K562 (cell line): ENCODE measurements at regions not wholly inside any gene's neighbourhood (a gene's known extent, or its start where the extent isn't known, plus 50 kb on each side); places are given as distances from the start of the nearest gene placed in this dataset.

Experiments
- ATAC-seq: fragments of 200-7000 bp; cut with Tn5 transposase; 3 replicates; pipeline ENCODE4 v1.9.1; 2020; ENCODE audit warnings: moderate library complexity
- BruUV-seq: library from RNA; stranded (reverse); fragments of 400-500 nt; replicated peaks from 2 replicates; lab custom pipeline; 2021; lab: Mats Ljungman, UMichigan
- CTCF ChIA-PET: fragments of 300-600 bp; formaldehyde crosslinking; extraction: SDS; loops from one replicate; lab custom pipeline; 2021; ENCODE audit warnings: low intra/inter-chr PET ratio; lab: Yijun Ruan, JAX
- POLR2A ChIA-PET: fragments of 300-600, 350-650 bp; sonication (Branson Sonifier 250); formaldehyde crosslinking; extraction: SDS; loops from one replicate; lab custom pipeline; 2021; ENCODE audit warnings: antibody characterized with exemption, inconsistent platforms; lab: Yijun Ruan, JAX
- DNase-seq, 4 experiments: peaks; one replicate each; pipeline versions ENCODE4 v3.0.0 to v3.0.0-alpha.2; 2011 to 2018; ENCODE audit warnings: low spot score in 3 of 4, mixed read lengths in 3 of 4; ENCODE audit errors: extremely low read depth in 1 of 4
- FAIRE-seq: peaks from 2 replicates; lab custom pipeline; 2011; peaks lifted over from hg19 to GRCh38; lab: Jason Lieb, UNC
- H2AFZ ChIP-seq: 2 replicates; pipeline ENCODE4 v1.6.0; 2011; ENCODE audit warnings: low read depth, low read length, control low read depth, inconsistent platforms
- H3K27ac ChIP-seq: fragments of 200-600 bp; 3 replicates; pipeline ENCODE4 v1.8.0; 2011; ENCODE audit warnings: low read depth, mild to moderate bottlenecking, control low read depth, inconsistent platforms, low read length, moderate library complexity, mixed read lengths; ENCODE audit errors: extremely low read depth
- H3K27me3 ChIP-seq, 2 experiments: fragments of 300-600 bp in 1 of 2; 2 replicates in 1 of 2; 3 replicates in 1 of 2; pipeline versions ENCODE4 v1.6.0 to v1.8.0; 2011; ENCODE audit warnings: inconsistent platforms in 2 of 2, low read length in 2 of 2, mild to moderate bottlenecking in 1 of 2, mixed read lengths in 1 of 2, moderate library complexity in 1 of 2; ENCODE audit not compliant: control insufficient read depth in 2 of 2, insufficient read depth in 2 of 2
- H3K36me3 ChIP-seq: fragments of 300-600 bp; 3 replicates; pipeline ENCODE4 v1.8.0; 2011; ENCODE audit warnings: mild to moderate bottlenecking, low read length, inconsistent platforms; ENCODE audit not compliant: control insufficient read depth, insufficient read depth
- H3K4me1 ChIP-seq, 2 experiments: fragments of 200-600 bp in 1 of 2; replicated peaks in 1 of 2; 2 replicates in 1 of 2; 3 replicates in 1 of 2; pipeline versions ENCODE4 v1.5.1 to v1.8.0; 2011; ENCODE audit warnings: inconsistent platforms in 2 of 2, low read length in 2 of 2, mild to moderate bottlenecking in 1 of 2, mixed read lengths in 1 of 2, moderate library complexity in 1 of 2; ENCODE audit not compliant: control insufficient read depth in 2 of 2, insufficient read depth in 2 of 2
- H3K4me2 ChIP-seq: 2 replicates; pipeline ENCODE4 v1.6.1; 2011; ENCODE audit warnings: low read length, control low read depth, inconsistent platforms, mixed read lengths; ENCODE audit not compliant: insufficient read depth
- H3K4me3 ChIP-seq: fragments of 200-600 bp; sonication (generic), shearing (Covaris generic); 2 replicates; pipeline ENCODE4 v1.5.1; 2016; ENCODE audit warnings: control low read depth, inconsistent platforms
- H3K79me2 ChIP-seq: fragments of 200-600 bp; 3 replicates; pipeline ENCODE4 v1.8.0; 2011; ENCODE audit warnings: low read length, inconsistent platforms; ENCODE audit not compliant: control insufficient read depth, insufficient read depth
- H3K9ac ChIP-seq, 2 experiments: 2 replicates each; pipeline versions ENCODE4 v1.6.0 to v1.6.1; 2011; ENCODE audit warnings: low read depth in 2 of 2, low read length in 2 of 2, control low read depth in 1 of 2, inconsistent platforms in 1 of 2, mild to moderate bottlenecking in 1 of 2, mixed read lengths in 1 of 2; ENCODE audit not compliant: insufficient read depth in 1 of 2
- H3K9me1 ChIP-seq: one replicate; pipeline ENCODE4 v1.6.0; 2011; ENCODE audit warnings: inconsistent platforms, mild to moderate bottlenecking, low read length, moderate library complexity; ENCODE audit not compliant: control insufficient read depth, insufficient read depth
- H3K9me3 ChIP-seq: replicated peaks from 2 replicates; pipeline ENCODE4 v1.5.1; 2011; ENCODE audit warnings: low read depth, low read length, inconsistent platforms; ENCODE audit not compliant: control insufficient read depth, insufficient read depth
- H4K20me1 ChIP-seq: replicated peaks from 2 replicates; pipeline ENCODE4 v1.6.1; 2011; ENCODE audit warnings: low read length, inconsistent platforms, mixed read lengths; ENCODE audit not compliant: control insufficient read depth, insufficient read depth
- CC2D1A ChIP-seq: fragments of 450-650 bp; IDR thresholded peaks from 2 replicates; pipeline ENCODE4 v1.6.1; 2017; ENCODE audit warnings: mild to moderate bottlenecking
- CHCHD3 ChIP-seq: fragments of 250-450 bp; sonication (Bioruptor Pico); IDR thresholded peaks from 2 replicates; pipeline ENCODE4 v2.1.2; 2022; ENCODE audit warnings: mild to moderate bottlenecking
- DIDO1 ChIP-seq: fragments of 450-650 bp; IDR thresholded peaks from 2 replicates; pipeline ENCODE4 v1.6.1; 2016; ENCODE audit warnings: low read depth, missing biosample characterization, missing genetic modification characterization
- FOXP1 ChIP-seq: sonication (generic); formaldehyde crosslinking; IDR thresholded peaks from 2 replicates; pipeline ENCODE4 v1.8.0; 2022; ENCODE audit warnings: mild to moderate bottlenecking, missing genetic modification reagents
- HNRNPH1 ChIP-seq: fragments of 200-400 bp; formaldehyde crosslinking; optimal IDR thresholded peaks from 2 replicates; pipeline ENCODE3; 2017; ENCODE audit warnings: low read depth, mild to moderate bottlenecking, low read length, moderate library complexity
- KDM1A ChIP-seq, 2 experiments: fragments of 450-650 bp; IDR thresholded peaks; 2 replicates each; pipeline ENCODE4 v1.6.1; 2016; ENCODE audit warnings: mild to moderate bottlenecking in 2 of 2
- ZBTB17 ChIP-seq: fragments of 450-650 bp; formaldehyde crosslinking; IDR thresholded peaks from 2 replicates; pipeline ENCODE4 v1.4.0; 2020; ENCODE audit warnings: mild to moderate bottlenecking
- WGBS: fragments of 100-300 bp; shearing (Covaris generic); methylation state at CpG from one replicate; pipeline ENCODE4 v1.1.6; 2016; ENCODE audit warnings: low coverage, mixed read lengths; ENCODE audit not compliant: insufficient coverage; ENCODE audit errors: missing lambda C conversion rate; 5-methylcytosine and 5-hydroxymethylcytosine counted together
- in situ Hi-C: fragments of 300-500 bp; cut with MboI; formaldehyde crosslinking; loops from 4 replicates; pipeline ENCODE4 v1.15.0; 2018; ENCODE audit warnings: inconsistent platforms, mixed read lengths
- intact Hi-C: fragments of 100-400 bp; cut with micrococcal nuclease; formaldehyde crosslinking; loops from 2 replicates; pipeline ENCODE4 v1.14.2; 2022
- TF ChIP-seq, protein P1 (sequence below): fragments of 250-450 bp; sonication (Bioruptor Pico); IDR thresholded peaks from 2 replicates; pipeline ENCODE4 v1.8.0; 2022; ENCODE audit warnings: moderate library complexity, mild to moderate bottlenecking, inconsistent platforms
- TF ChIP-seq, protein P2 (sequence below): fragments of 450-650 bp; formaldehyde crosslinking; IDR thresholded peaks from 2 replicates; pipeline ENCODE4 v1.4.0; 2022; ENCODE audit warnings: missing genetic modification characterization
- TF ChIP-seq, protein P3 (sequence below), 2 experiments: fragments of 450-650 bp; conservative IDR thresholded peaks; 2 replicates each; pipeline ENCODE4 v1.6.1; 2017; ENCODE audit warnings: mild to moderate bottlenecking in 2 of 2, moderate library complexity in 2 of 2

DNA sequence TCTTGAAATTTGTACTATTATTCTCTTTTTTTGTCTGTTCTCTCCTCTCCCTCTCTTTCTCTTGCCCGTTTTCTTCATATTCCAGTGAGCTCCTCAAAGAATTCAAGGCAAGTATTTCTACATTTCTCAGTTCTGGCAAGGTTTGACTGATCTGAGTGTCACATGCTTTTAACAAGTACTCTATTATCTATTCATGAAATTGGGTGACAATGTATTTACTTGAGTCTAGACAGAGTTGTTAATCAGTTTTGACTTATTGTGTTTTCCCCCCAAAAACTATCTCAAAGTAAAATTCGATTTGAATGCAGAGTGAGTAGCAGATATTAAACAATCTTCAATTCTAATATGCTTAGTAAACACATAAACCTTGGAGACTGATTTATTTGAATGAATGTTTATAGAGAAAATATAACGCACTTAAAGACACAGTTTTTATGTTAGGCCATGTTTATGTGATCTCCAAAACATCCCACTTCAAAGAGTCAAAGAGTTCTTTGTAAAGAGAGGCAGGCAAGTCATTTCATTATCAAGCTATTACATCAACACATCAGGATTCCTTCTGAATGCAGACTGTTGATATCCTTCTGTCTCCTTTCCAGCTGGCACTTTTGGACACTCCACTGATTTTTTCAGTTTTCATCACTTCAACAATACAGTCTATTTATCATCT is 166.6 kb downstream of the SLITRK6 start:
- CTCF ChIA-PET, result no interaction called here
- intact Hi-C loops (no loop called here), in situ Hi-C loops (no loop called here)
- H3K79me2 ChIP-seq, result no peaks in the 10 kb centered on the region
- H3K36me3 ChIP-seq, result no peaks in the 10 kb centered on the region
- BruUV-seq, result no TSS peak
- TF ChIP-seq DIDO1 (tag) (no peak), CC2D1A (no peak), HNRNPH1 (no peak), FOXP1 (CRISPR knock-in tag) (no peak), KDM1A (IDR thresholded peaks at IDR 0.05) (no peak), ZBTB17 (no peak), CHCHD3 (CRISPR knock-in tag) (no peak)
- TF ChIP-seq, protein P1, sequence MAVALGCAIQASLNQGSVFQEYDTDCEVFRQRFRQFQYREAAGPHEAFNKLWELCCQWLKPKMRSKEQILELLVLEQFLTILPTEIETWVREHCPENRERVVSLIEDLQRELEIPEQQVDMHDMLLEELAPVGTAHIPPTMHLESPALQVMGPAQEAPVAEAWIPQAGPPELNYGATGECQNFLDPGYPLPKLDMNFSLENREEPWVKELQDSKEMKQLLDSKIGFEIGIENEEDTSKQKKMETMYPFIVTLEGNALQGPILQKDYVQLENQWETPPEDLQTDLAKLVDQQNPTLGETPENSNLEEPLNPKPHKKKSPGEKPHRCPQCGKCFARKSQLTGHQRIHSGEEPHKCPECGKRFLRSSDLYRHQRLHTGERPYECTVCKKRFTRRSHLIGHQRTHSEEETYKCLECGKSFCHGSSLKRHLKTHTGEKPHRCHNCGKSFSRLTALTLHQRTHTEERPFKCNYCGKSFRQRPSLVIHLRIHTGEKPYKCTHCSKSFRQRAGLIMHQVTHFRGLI, result no peak
- TF ChIP-seq, protein P2, sequence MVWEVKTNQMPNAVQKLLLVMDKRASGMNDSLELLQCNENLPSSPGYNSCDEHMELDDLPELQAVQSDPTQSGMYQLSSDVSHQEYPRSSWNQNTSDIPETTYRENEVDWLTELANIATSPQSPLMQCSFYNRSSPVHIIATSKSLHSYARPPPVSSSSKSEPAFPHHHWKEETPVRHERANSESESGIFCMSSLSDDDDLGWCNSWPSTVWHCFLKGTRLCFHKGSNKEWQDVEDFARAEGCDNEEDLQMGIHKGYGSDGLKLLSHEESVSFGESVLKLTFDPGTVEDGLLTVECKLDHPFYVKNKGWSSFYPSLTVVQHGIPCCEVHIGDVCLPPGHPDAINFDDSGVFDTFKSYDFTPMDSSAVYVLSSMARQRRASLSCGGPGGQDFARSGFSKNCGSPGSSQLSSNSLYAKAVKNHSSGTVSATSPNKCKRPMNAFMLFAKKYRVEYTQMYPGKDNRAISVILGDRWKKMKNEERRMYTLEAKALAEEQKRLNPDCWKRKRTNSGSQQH, result no peak
- TF ChIP-seq, protein P3, sequence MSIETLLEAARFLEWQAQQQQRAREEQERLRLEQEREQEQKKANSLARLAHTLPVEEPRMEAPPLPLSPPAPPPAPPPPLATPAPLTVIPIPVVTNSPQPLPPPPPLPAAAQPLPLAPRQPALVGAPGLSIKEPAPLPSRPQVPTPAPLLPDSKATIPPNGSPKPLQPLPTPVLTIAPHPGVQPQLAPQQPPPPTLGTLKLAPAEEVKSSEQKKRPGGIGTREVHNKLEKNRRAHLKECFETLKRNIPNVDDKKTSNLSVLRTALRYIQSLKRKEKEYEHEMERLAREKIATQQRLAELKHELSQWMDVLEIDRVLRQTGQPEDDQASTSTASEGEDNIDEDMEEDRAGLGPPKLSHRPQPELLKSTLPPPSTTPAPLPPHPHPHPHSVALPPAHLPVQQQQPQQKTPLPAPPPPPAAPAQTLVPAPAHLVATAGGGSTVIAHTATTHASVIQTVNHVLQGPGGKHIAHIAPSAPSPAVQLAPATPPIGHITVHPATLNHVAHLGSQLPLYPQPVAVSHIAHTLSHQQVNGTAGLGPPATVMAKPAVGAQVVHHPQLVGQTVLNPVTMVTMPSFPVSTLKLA (conservative IDR thresholded peaks at IDR 0.05), result no peak
- ATAC-seq (no peak), DNase-seq (no peak), FAIRE-seq (no peak)
- no peaks in the 10 kb centered on the region for H3K27me3 ChIP-seq
- H4K20me1 ChIP-seq, result no peaks in the 10 kb centered on the region
- H3K4me3 ChIP-seq, result no peak overlapping the region
- H3K9me3 ChIP-seq, result no peaks in the 10 kb centered on the region
- H2AFZ ChIP-seq, result no peak overlapping the region
- H3K4me1 ChIP-seq, result no peaks in the 10 kb centered on the region
- H3K4me2 ChIP-seq, result no peak overlapping the region
- H3K27ac ChIP-seq, result no peak overlapping the region
- H3K9ac ChIP-seq, result no peak overlapping the region
- POLR2A ChIA-PET, result no interaction called here
- no peaks in the 10 kb centered on the region for H3K9me1 ChIP-seq
- 0% methylated on average over 2 of the region's 3 CpGs for WGBS
